ENCODE measurements at regions not wholly inside any gene's neighbourhood (a gene's known extent, or its start where the extent isn't known, plus 50 kb on each side); places are given as distances from the start of the nearest gene placed in this dataset.

- Mint-ChIP-seq H3K4me1 (no peaks in the 10 kb centered on the region), H3K9me3 (peaks cover 6% of the 10 kb centered on the region), H3K27me3 (ENCODE audit: low read depth) (peaks cover 27% of the 10 kb centered on the region), H3K36me3 (ENCODE audit: low read depth) (no peaks in the 10 kb centered on the region), H3K27ac (no peak overlapping the region), H3K4me3 (no peak overlapping the region)
- TF ChIP-seq CTCF (IDR thresholded peaks at IDR 0.05; ENCODE audit: unreplicated experiment in 3 of 3), result no peak
These were observed 384.6 kb downstream of the MATN1 start for GRCh38 chr1:30338765-30339164.

GRCh38 chr1:30337324-30337620 lies 386.1 kb downstream of the MATN1 start:
- no peaks in the 10 kb centered on the region for H3K4me1 Mint-ChIP-seq
- peaks cover 24% of the 10 kb centered on the region for H3K27me3 Mint-ChIP-seq (ENCODE audit: low read depth)
- TF ChIP-seq CTCF (IDR thresholded peaks at IDR 0.05; ENCODE audit: unreplicated experiment in 3 of 3), result no peak
- H3K9me3 Mint-ChIP-seq, result no peaks in the 10 kb centered on the region
- H3K4me3 Mint-ChIP-seq, result no peak overlapping the region
- H3K36me3 Mint-ChIP-seq (ENCODE audit: low read depth), result no peaks in the 10 kb centered on the region
- no peak overlapping the region for H3K27ac Mint-ChIP-seq

- no peak overlapping the region for H3K4me3 Mint-ChIP-seq
- peaks cover 20% of the 10 kb centered on the region for H3K27me3 Mint-ChIP-seq (ENCODE audit: low read depth)
- H3K27ac Mint-ChIP-seq, result no peak overlapping the region
- H3K9me3 Mint-ChIP-seq, result no peaks in the 10 kb centered on the region
- no peak for TF ChIP-seq CTCF (IDR thresholded peaks at IDR 0.05; ENCODE audit: unreplicated experiment in 3 of 3)
- H3K4me1 Mint-ChIP-seq, result no peaks in the 10 kb centered on the region
- H3K36me3 Mint-ChIP-seq (ENCODE audit: low read depth), result no peaks in the 10 kb centered on the region
These were observed 386.6 kb downstream of the MATN1 start for GRCh38 chr1:30336550-30337323.

- Mint-ChIP-seq H3K4me3 (no peak overlapping the region), H3K36me3 (ENCODE audit: low read depth) (no peaks in the 10 kb centered on the region), H3K4me1 (no peaks in the 10 kb centered on the region), H3K9me3 (no peaks in the 10 kb centered on the region), H3K27me3 (ENCODE audit: low read depth) (peaks cover 16% of the 10 kb centered on the region), H3K27ac (no peak overlapping the region)
- TF ChIP-seq CTCF (IDR thresholded peaks at IDR 0.05; ENCODE audit: unreplicated experiment in 3 of 3), result no peak
These were observed 387.4 kb downstream of the MATN1 start for GRCh38 chr1:30335997-30336390.

- H3K27ac Mint-ChIP-seq, result no peak overlapping the region
- H3K9me3 Mint-ChIP-seq, result no peaks in the 10 kb centered on the region
- H3K4me3 Mint-ChIP-seq, result no peak overlapping the region
- TF ChIP-seq CTCF (IDR thresholded peaks at IDR 0.05; ENCODE audit: unreplicated experiment in 3 of 3), result no peak
- H3K36me3 Mint-ChIP-seq (ENCODE audit: low read depth), result no peaks in the 10 kb centered on the region
- no peaks in the 10 kb centered on the region for H3K4me1 Mint-ChIP-seq
- H3K27me3 Mint-ChIP-seq (ENCODE audit: low read depth), result peaks cover 12% of the 10 kb centered on the region
These were observed 387.9 kb downstream of the MATN1 start for GRCh38 chr1:30335389-30335996.

- Mint-ChIP-seq H3K9me3 (no peaks in the 10 kb centered on the region), H3K27ac (no peak overlapping the region), H3K36me3 (ENCODE audit: low read depth) (no peaks in the 10 kb centered on the region), H3K4me3 (no peak overlapping the region), H3K4me1 (no peaks in the 10 kb centered on the region), H3K27me3 (ENCODE audit: low read depth) (peaks cover 12% of the 10 kb centered on the region)
- no peak for TF ChIP-seq CTCF (IDR thresholded peaks at IDR 0.05; ENCODE audit: unreplicated experiment in 3 of 3)
These were observed 388.6 kb downstream of the MATN1 start for GRCh38 chr1:30334767-30335166.
